ENCODE measurements at regions not wholly inside any gene's neighbourhood (a gene's known extent, or its start where the extent isn't known, plus 50 kb on each side); places are given as distances from the start of the nearest gene placed in this dataset.

DNA sequence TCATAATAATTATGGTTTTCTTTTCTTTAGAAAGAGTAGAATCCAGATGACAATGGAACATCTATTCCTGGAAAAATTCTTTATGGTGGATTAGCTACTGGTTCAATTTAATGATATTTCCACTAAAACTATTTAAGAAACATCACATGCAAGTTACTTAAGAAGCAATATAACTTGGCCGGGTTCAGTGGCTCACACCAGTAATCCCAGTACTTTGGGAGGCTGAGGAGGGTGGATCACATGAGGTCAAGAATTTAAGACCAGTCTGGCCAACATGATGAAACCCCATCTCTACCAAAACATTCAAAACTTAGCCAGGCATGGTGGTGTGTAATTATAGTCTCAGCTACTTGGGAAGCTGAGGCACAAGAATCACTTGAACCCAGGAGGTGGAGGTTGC is 65.9 kb upstream of the SMLR1 start:
- no peak overlapping the region for H3K4me3 ChIP-seq (ENCODE audit: low read depth, low read length)
- TF ChIP-seq, protein P1, sequence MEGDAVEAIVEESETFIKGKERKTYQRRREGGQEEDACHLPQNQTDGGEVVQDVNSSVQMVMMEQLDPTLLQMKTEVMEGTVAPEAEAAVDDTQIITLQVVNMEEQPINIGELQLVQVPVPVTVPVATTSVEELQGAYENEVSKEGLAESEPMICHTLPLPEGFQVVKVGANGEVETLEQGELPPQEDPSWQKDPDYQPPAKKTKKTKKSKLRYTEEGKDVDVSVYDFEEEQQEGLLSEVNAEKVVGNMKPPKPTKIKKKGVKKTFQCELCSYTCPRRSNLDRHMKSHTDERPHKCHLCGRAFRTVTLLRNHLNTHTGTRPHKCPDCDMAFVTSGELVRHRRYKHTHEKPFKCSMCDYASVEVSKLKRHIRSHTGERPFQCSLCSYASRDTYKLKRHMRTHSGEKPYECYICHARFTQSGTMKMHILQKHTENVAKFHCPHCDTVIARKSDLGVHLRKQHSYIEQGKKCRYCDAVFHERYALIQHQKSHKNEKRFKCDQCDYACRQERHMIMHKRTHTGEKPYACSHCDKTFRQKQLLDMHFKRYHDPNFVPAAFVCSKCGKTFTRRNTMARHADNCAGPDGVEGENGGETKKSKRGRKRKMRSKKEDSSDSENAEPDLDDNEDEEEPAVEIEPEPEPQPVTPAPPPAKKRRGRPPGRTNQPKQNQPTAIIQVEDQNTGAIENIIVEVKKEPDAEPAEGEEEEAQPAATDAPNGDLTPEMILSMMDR (IDR thresholded peaks at IDR 0.05; ENCODE audit: low read depth, low read length, missing control alignments): no peak
- no peak for DNase-seq (ENCODE audit: low read depth)

DNA sequence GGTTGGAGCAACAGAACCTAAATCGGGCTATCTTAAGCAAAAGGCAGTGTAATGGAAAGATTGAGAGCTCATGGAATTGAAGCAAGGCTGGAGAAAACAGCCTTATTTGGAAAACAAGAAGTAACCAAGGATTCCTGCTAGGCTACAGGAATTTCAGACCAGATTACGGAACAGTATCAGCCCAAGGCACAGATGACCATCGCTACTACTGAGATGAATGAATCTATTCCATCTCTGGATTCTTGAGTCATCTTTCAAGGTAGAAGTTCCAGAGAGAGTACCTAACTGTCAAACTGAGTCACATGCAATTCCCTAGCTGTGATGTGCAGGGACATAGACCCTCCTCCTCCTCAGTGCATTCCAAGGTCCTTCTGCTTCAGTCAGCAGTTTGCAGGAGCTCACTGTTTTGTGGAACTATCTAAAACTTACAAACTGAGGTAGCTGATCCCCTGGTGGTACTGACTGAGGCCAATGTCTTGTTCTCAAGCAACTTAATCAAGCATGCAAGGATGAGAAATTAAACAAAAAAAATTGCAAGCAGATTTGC is 62.0 kb upstream of the SMLR1 start:
- DNase-seq (ENCODE audit: low read depth): no peak
- TF ChIP-seq, protein P1 (IDR thresholded peaks at IDR 0.05; ENCODE audit: low read depth, low read length, missing control alignments): no peak
- no peak overlapping the region for H3K4me3 ChIP-seq (ENCODE audit: low read depth, low read length)

DNA sequence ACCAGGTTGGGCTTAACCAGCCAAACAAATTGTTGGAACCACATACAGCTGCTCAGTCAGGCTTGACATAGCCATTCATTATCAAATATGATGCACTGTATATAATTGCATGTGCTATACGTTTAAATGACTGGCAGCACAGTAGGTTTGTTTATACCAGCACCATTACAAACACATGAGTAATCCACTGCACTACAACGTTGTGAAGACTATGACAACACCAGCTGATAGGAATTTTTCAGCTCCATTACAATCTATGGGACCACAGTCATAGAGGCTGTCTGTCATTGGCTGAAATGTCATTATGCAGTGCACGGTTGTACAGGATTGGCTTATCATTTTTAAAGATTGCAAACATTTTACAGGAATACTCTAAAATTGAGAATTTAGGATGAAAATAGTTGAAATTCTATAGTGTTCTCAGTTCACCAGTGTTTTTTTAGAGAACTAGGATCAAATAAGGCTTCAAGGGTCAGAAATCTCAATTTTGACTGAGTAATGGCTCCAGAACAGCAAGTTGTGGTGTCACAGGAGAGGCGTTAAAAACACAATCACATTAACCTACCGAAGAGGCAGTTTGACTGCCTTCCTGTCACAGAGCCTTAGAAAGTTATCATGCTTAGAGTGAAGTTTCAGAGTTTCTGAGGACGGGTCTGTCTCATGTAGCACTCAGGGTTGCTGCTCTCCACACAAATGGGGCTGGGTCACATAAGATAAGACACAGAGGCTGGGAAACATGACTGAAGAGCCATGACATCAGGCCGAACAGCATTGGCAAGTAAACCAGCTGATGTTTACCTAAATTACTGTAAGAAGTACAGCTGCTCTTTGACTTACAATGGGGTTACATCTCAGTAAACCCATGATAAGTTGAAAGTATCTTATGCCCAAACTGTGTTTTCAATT is 60.7 kb upstream of the SMLR1 start:
- DNase-seq (ENCODE audit: low read depth): no peak
- TF ChIP-seq, protein P1 (IDR thresholded peaks at IDR 0.05; ENCODE audit: low read depth, low read length, missing control alignments): no peak
- no peak overlapping the region for H3K4me3 ChIP-seq (ENCODE audit: low read depth, low read length)

DNA sequence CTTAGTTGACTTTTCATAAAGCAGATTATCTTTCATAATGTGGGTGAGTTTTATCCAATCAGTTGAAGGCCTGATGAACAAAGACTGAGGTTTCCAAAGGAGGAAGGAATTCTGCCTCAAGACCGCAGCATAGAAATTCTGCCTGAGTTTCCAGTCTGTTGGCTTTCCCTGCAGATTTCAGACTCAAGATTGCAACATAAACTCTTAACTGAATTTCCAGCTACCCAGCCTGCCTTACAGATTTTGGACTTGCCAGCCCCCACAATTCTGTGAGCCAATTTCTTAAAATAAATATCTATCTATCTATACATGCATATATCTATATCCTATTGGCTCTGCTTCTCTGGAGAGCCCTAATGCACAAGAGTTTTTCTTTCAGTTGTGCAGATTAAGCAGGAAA is 57.3 kb upstream of the SMLR1 start:
- TF ChIP-seq, protein P1 (IDR thresholded peaks at IDR 0.05; ENCODE audit: low read depth, low read length, missing control alignments): no peak
- H3K4me3 ChIP-seq (ENCODE audit: low read depth, low read length): no peak overlapping the region
- DNase-seq (ENCODE audit: low read depth): no peak

DNA sequence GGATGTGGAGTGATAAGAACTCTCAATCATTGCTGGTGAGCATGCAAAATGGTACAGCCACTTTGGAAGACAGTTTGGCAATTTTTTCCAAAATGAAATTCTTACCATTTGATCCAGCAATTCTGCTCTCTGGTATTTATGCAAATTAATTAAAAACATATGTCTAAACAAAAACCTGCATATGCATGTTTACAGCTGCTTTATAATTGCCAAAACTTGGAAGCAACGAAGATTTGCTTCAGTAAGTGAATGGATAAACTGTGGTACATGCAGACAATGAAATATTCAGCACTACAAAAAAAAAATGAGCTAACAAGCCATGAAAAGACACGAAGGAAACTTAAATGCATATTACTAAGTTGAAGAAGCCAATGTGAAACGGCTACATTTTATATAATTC is 55.5 kb upstream of the SMLR1 start:
- TF ChIP-seq, protein P1 (IDR thresholded peaks at IDR 0.05; ENCODE audit: low read depth, low read length, missing control alignments): no peak
- no peak for DNase-seq (ENCODE audit: low read depth)
- H3K4me3 ChIP-seq (ENCODE audit: low read depth, low read length): no peak overlapping the region

DNA sequence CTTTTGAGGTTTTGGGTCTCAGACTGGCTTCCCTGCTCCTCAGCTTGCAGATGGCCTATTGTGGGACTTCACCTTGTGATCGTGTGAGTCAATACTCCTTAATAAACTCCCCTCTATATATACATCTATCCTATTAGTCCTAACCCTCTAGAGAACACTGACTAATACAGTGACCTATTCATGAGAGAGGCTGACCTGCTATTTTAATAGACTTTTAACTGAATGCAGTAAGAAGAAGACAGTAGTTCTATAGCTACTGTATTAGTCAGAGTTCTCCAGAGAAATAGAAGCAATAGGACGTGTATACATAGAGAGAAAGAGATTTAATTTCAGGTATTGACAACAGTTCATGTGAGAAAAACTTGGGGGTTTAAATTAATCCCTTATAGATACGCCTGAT is 53.3 kb upstream of the SMLR1 start:
- DNase-seq (ENCODE audit: low read depth): no peak
- H3K4me3 ChIP-seq (ENCODE audit: low read depth, low read length): no peak overlapping the region
- TF ChIP-seq, protein P1 (IDR thresholded peaks at IDR 0.05; ENCODE audit: low read depth, low read length, missing control alignments): no peak
